ENCODE measurements at regions not wholly inside any gene's neighbourhood (a gene's known extent, or its start where the extent isn't known, plus 50 kb on each side); places are given as distances from the start of the nearest gene placed in this dataset.

DNA sequence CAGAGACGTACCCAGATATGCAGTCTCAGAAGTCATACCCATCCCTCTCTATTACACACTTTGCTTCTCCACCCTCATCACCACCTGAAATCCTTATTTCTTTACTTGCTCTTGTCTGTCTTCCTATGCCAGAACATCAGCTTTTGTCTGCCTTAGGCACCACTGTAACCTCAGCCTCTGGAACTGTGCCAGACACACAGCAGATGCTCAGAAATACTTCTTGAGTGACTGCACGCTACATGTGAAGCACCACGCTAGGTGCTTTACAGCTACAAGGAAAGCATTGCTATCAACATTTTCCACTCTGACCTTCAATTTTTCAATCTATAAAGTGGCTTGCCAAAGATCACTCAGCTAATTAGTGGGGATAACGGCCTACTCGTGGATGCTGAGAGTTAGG lies 226.8 kb downstream of the CHD9NB start:
- in situ Hi-C loops (cut with HindIII; ENCODE audit: low pct_unique_long_range_greater_than_20kb, low sequenced_read_pairs): no loop called here
- DNase-seq (ENCODE audit: low read depth, low spot score): no peak

DNA sequence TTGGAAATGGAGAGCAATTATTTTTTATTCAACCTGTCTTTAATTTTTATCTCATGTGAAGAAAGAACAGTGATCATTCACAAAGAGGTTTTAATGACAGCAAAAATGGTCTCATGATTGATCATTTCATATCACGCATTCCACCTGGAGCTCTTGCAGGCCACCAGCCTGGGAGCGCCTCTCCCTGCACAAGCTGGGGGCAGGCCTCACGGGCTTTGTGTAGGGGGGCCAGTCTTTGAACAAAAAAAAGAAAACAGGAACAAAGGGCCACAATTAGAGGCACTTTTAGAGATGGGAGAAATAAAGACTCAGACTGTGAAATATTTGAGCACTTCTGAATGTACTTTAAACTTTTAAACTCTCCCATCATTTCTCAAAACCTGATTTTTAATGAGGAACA lies 232.9 kb downstream of the CHD9NB start:
- no peak for DNase-seq (ENCODE audit: low read depth, low spot score)
- in situ Hi-C loops (cut with HindIII; ENCODE audit: low pct_unique_long_range_greater_than_20kb, low sequenced_read_pairs): no loop called here

DNA sequence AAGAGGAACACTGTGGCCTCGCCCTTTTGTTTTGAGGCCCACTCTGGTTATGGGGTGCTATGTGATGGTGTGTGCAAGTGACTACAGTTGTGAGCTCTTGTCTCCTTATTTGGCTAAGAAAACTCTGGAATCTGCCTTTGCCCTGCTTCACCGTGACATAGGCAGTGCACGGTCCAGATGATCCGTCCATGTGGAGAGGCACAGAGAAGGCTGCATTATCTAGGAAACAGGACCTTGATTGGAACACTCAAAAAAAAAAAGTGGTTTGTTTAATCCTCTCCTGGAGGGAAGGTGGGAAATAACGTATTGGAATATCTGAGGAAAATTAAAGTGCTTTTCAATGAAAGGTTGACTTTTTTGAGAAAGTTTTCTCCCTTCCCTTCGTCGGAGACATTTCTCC lies 233.3 kb downstream of the CHD9NB start:
- in situ Hi-C loops (cut with HindIII; ENCODE audit: low pct_unique_long_range_greater_than_20kb, low sequenced_read_pairs): no loop called here
- DNase-seq (ENCODE audit: low read depth, low spot score): no peak

DNA sequence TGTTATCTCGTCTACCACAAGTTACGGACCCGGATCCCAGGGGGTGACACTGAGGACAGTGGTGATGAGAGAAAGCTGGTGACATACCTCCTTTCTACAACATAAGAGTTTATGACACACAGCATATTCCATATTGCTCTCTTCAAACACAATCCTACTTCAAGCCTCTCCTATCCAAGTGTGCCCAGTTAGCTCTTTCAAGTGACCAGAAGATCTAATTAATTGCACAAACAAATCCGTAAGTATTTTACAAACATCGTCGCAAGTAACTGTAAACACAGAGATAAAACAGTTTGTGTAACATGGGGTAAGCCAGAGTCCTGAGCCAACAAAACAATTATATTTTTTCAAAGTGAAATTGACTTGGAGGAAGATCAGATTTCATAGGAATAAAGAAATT lies 235.0 kb downstream of the CHD9NB start:
- DNase-seq (ENCODE audit: low read depth, low spot score): no peak
- in situ Hi-C loops (cut with HindIII; ENCODE audit: low pct_unique_long_range_greater_than_20kb, low sequenced_read_pairs): no loop called here

- in situ Hi-C loops (cut with HindIII; ENCODE audit: low pct_unique_long_range_greater_than_20kb, low sequenced_read_pairs): no loop called here
- DNase-seq (ENCODE audit: low read depth, low spot score): no peak
Observed at GRCh38 chr16:52816993-52817392, 235.7 kb downstream of the CHD9NB start.

DNA sequence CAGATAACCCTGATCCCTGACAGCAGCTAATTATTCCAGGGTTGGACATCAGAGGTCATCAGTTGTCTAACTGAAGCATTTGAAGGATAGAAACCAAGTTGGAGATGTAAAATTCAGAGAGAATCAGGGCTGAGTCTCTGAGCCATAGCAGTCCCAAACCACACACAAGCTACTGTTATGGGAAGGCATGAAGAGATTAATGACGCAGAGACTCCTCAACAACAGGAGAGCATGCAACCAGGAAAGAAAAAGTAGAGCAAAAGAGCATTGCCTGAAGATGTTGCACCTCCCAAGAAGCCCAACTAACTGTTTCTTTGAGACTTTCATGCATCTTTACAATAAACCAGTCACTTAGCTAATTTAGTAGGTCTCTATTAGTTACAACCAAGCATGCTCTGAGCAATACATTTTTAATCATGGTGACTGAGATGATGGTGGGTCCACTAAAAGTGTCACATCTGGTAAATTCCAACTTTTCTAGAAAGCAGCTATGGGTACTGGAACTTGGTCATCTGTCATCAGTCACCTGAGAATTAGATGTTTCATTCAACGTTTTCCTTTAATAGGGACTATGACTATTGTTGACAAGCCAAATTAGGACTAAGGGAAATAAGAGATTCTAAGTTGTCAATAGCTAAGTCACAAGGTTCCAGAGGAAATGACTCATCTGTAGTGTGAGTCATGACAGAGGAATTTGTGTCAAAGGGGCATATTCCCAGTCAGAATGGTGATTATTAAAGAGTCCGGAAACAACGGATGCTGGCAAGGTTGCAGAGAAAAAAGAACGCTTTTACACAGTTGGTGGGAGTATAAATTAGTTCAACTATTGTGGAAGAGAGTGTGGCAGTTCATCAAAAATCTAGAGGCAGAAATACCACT lies 239.8 kb downstream of the CHD9NB start:
- DNase-seq (ENCODE audit: low read depth, low spot score): peak; percentile 52
- in situ Hi-C loops (cut with HindIII; ENCODE audit: low pct_unique_long_range_greater_than_20kb, low sequenced_read_pairs): no loop called here

GRCh38 chr16:52805559-52806168 lies 247.0 kb downstream of the CHD9NB start:
- in situ Hi-C loops (cut with HindIII; ENCODE audit: low pct_unique_long_range_greater_than_20kb, low sequenced_read_pairs): no loop called here
- DNase-seq (ENCODE audit: low read depth, low spot score): no peak

GRCh38 chr16:52800432-52800831 lies 252.3 kb downstream of the CHD9NB start:
- in situ Hi-C loops (cut with HindIII; ENCODE audit: low pct_unique_long_range_greater_than_20kb, low sequenced_read_pairs): no loop called here
- DNase-seq (ENCODE audit: low read depth, low spot score): no peak

- in situ Hi-C loops (cut with HindIII; ENCODE audit: low pct_unique_long_range_greater_than_20kb, low sequenced_read_pairs): no loop called here
- no peak for DNase-seq (ENCODE audit: low read depth, low spot score)
Observed at GRCh38 chr16:52799149-52799548, 252.2 kb upstream of the TOX3 start.

DNA sequence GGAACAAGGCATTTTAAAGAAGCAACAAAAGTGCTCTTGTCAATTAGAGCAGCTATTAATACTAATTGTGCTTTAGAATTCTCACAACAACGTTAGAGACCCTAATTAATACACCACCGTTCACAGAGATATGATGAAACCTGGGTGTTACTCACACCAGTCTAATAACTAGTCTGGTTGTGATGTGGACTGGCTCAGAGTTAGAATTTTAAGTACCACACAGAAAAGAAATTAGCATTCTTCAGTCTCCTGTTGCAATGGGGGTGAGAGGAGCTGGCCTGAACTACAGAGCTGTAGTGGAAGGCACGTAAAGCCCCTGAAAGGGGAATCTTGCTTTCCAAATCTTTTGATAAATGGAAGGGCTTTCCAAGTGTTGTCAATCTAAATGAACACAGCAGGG lies 240.8 kb upstream of the TOX3 start:
- DNase-seq (ENCODE audit: low read depth, low spot score): no peak
- in situ Hi-C loops (cut with HindIII; ENCODE audit: low pct_unique_long_range_greater_than_20kb, low sequenced_read_pairs): no loop called here

GRCh38 chr16:52786091-52786490 lies 239.1 kb upstream of the TOX3 start:
- in situ Hi-C loops (cut with HindIII; ENCODE audit: low pct_unique_long_range_greater_than_20kb, low sequenced_read_pairs): no loop called here
- DNase-seq (ENCODE audit: low read depth, low spot score): peak; percentile 15

GRCh38 chr16:52785653-52786052 lies 238.7 kb upstream of the TOX3 start:
- no peak for DNase-seq (ENCODE audit: low read depth, low spot score)
- in situ Hi-C loops (cut with HindIII; ENCODE audit: low pct_unique_long_range_greater_than_20kb, low sequenced_read_pairs): no loop called here

DNA sequence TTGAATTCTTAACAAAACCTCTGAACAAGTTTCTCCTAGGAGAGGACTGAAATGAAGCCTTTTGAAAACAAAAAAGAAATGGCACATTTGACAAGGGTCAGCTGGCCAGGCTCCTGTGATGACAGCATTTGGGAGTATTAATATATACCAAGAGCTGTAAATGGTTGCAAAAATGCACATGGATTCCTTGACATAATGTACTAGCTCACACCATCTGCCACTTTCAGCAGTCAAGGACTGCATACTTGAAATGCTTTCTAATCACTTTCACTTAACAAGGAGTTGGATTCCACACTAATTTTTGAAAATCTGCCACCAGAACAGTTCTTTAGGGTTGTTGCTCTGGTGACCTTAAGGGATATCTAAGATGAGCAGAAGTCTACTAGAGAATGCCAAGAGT lies 236.7 kb upstream of the TOX3 start:
- no peak for DNase-seq (ENCODE audit: low read depth, low spot score)
- in situ Hi-C loops (cut with HindIII; ENCODE audit: low pct_unique_long_range_greater_than_20kb, low sequenced_read_pairs): no loop called here

GRCh38 chr16:52781005-52781630 lies 234.2 kb upstream of the TOX3 start:
- no peak for DNase-seq (ENCODE audit: low read depth, low spot score)
- in situ Hi-C loops (cut with HindIII; ENCODE audit: low pct_unique_long_range_greater_than_20kb, low sequenced_read_pairs): no loop called here

GRCh38 chr16:52773026-52773425 lies 226.1 kb upstream of the TOX3 start:
- no peak for DNase-seq (ENCODE audit: low read depth, low spot score)
- in situ Hi-C loops (cut with HindIII; ENCODE audit: low pct_unique_long_range_greater_than_20kb, low sequenced_read_pairs): no loop called here

- in situ Hi-C loops (cut with HindIII; ENCODE audit: low pct_unique_long_range_greater_than_20kb, low sequenced_read_pairs): no loop called here
- DNase-seq (ENCODE audit: low read depth, low spot score): no peak
Observed at GRCh38 chr16:52770828-52771227, 223.9 kb upstream of the TOX3 start.

GRCh38 chr16:52758473-52758855 lies 211.5 kb upstream of the TOX3 start:
- in situ Hi-C loops (cut with HindIII; ENCODE audit: low pct_unique_long_range_greater_than_20kb, low sequenced_read_pairs): no loop called here
- DNase-seq (ENCODE audit: low read depth, low spot score): no peak

DNA sequence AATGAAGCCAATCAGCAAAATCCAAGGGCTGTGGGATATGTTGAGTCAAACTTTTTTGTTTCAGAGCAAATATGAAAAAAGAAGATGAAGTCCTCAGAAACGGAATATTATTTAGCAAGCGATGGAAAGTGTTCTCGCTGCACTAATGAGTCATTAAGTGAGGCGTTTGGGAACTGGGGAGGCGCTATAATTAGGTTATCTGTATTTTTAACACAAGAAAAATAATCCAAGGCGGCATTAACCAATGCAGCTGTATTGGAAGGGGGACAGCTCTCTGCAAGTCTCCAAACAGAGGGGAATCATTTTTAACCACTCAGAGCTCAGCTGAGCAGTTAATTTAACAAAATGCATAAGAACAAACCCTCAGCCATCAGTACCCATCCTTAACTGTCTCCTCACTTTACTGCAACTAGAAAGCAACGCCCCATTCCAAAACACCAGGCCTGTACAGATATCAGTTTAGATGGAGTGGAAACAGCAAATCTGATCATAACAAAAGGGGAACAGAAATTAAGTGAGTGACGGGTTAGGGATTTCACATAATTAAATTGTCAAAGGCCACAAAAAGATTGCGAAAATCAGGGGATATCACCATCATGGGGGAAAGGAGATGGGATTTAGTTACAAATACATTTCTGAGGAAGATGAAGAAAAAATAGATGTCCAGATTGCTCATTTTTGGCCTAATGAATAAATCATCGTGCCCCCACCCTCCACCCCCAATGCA lies 211.0 kb upstream of the TOX3 start:
- DNase-seq (ENCODE audit: low read depth, low spot score): no peak
- in situ Hi-C loops (cut with HindIII; ENCODE audit: low pct_unique_long_range_greater_than_20kb, low sequenced_read_pairs): no loop called here
